MM.1S (cell line): ENCODE measurements at regions not wholly inside any gene's neighbourhood (a gene's known extent, or its start where the extent isn't known, plus 50 kb on each side); places are given as distances from the start of the nearest gene placed in this dataset.

ENCODE experiments used
- DNase-seq: peaks from one replicate; pipeline ENCODE4 v3.0.0-alpha.2; 2015
- H2AFZ ChIP-seq: fragments of 300-600 bp; sonication (generic); 2 replicates; pipeline ENCODE4 v1.6.0; 2016; ENCODE audit warnings: antibody characterized with exemption, low read length
- H3F3A ChIP-seq: fragments of 300-600 bp; sonication (generic); 2 replicates; pipeline ENCODE4 v1.6.1; 2016; ENCODE audit warnings: mild to moderate bottlenecking, antibody characterized with exemption, low read length, moderate library complexity, mixed read lengths; ENCODE audit not compliant: insufficient read depth
- H3K27ac ChIP-seq: fragments of 300-600 bp; sonication (generic); 2 replicates; pipeline ENCODE4 v1.5.1; 2016; ENCODE audit warnings: mild to moderate bottlenecking, low read length
- H3K27me3 ChIP-seq: fragments of 300-600 bp; sonication (generic); replicated peaks from 2 replicates; pipeline ENCODE4 v1.6.0; 2016; ENCODE audit warnings: low read length; ENCODE audit not compliant: insufficient read depth
- H3K36me3 ChIP-seq: fragments of 300-600 bp; sonication (generic); replicated peaks from 2 replicates; pipeline ENCODE4 v1.6.1; 2016; ENCODE audit warnings: mild to moderate bottlenecking, low read length, mixed read lengths; ENCODE audit not compliant: insufficient read depth
- H3K4me1 ChIP-seq: fragments of 300-600 bp; sonication (generic); 2 replicates; pipeline ENCODE4 v1.6.1; 2016; ENCODE audit warnings: low read length, mixed read lengths
- H3K4me2 ChIP-seq: fragments of 300-600 bp; sonication (generic); 2 replicates; pipeline ENCODE4 v1.6.0; 2016; ENCODE audit warnings: low read depth, low read length
- H3K4me3 ChIP-seq: fragments of 300-600 bp; sonication (generic); 2 replicates; pipeline ENCODE4 v1.5.1; 2016; ENCODE audit warnings: low read length, mixed read lengths
- H3K79me2 ChIP-seq: fragments of 300-600 bp; sonication (generic); 2 replicates; pipeline ENCODE4 v1.6.1; 2016; ENCODE audit warnings: mixed run types, low read length, mixed read lengths
- H3K9ac ChIP-seq: fragments of 300-600 bp; sonication (generic); 2 replicates; pipeline ENCODE4 v1.6.1; 2016; ENCODE audit warnings: low read length, mixed read lengths
- H3K9me2 ChIP-seq: fragments of 300-600 bp; sonication (generic); replicated peaks from 2 replicates; pipeline ENCODE4 v1.6.1; 2016; ENCODE audit warnings: mild to moderate bottlenecking, low read length, mixed read lengths; ENCODE audit not compliant: insufficient read depth
- H3K9me3 ChIP-seq: fragments of 300-600 bp; sonication (generic); replicated peaks from 2 replicates; pipeline ENCODE4 v1.6.1; 2016; ENCODE audit warnings: mild to moderate bottlenecking, low read length, mixed read lengths; ENCODE audit not compliant: insufficient read depth
- H4K20me1 ChIP-seq: fragments of 300-600 bp; sonication (generic); 2 replicates; pipeline ENCODE4 v1.6.1; 2016; ENCODE audit warnings: mild to moderate bottlenecking, low read length, moderate library complexity, mixed read lengths; ENCODE audit not compliant: insufficient read depth
- CTCF ChIP-seq: fragments of 300-600 bp; sonication (generic); IDR thresholded peaks from 2 replicates; pipeline ENCODE4 v1.5.1; 2016; ENCODE audit warnings: antibody characterized with exemption, low read length, mixed read lengths
- EZH2 ChIP-seq: fragments of 300-600 bp; sonication (generic); optimal IDR thresholded peaks from 2 replicates; pipeline ENCODE3; 2017; ENCODE audit warnings: low read depth, mild to moderate bottlenecking, antibody characterized with exemption, low read length, mixed read lengths
- EZH2phosphoT487 ChIP-seq: fragments of 300-600 bp; sonication (generic); IDR thresholded peaks from 2 replicates; pipeline ENCODE4 v1.6.1; 2018; ENCODE audit warnings: antibody characterized with exemption, low read length

GRCh38 chr6:99002831-99003230 is 55.1 kb upstream of the FBXL4 start:
- Histone ChIP-seq H3K4me3 (no peak overlapping the region), H3K79me2 (no peaks in the 10 kb centered on the region), H3K9me2 (no peaks in the 10 kb centered on the region), H3K36me3 (no peaks in the 10 kb centered on the region), H3K27me3 (no peaks in the 10 kb centered on the region), H3K4me1 (no peaks in the 10 kb centered on the region), H3K9ac (no peak overlapping the region), H3K9me3 (no peaks in the 10 kb centered on the region), H2AFZ (no peak overlapping the region), H3K4me2 (no peak overlapping the region), H3F3A (no peaks in the 10 kb centered on the region), H3K27ac (no peak overlapping the region), H4K20me1 (no peaks in the 10 kb centered on the region)
- DNase-seq, result no peak
- TF ChIP-seq EZH2, result no peak
- TF ChIP-seq EZH2phosphoT487, result no peak
- no peak for TF ChIP-seq CTCF

GRCh38 chr6:98998103-98998502 is 50.4 kb upstream of the FBXL4 start:
- H3K9ac ChIP-seq, result no peak overlapping the region
- no peaks in the 10 kb centered on the region for H3K9me3 ChIP-seq
- TF ChIP-seq CTCF (no peak), EZH2 (no peak), EZH2phosphoT487 (no peak)
- H3K4me2 ChIP-seq, result no peak overlapping the region
- no peak for DNase-seq
- no peak overlapping the region for H2AFZ ChIP-seq
- no peaks in the 10 kb centered on the region for H3K27me3 ChIP-seq
- no peaks in the 10 kb centered on the region for H4K20me1 ChIP-seq
- H3K4me1 ChIP-seq, result no peaks in the 10 kb centered on the region
- no peaks in the 10 kb centered on the region for H3K9me2 ChIP-seq
- no peaks in the 10 kb centered on the region for H3K36me3 ChIP-seq
- no peaks in the 10 kb centered on the region for H3F3A ChIP-seq
- H3K4me3 ChIP-seq, result no peak overlapping the region
- H3K27ac ChIP-seq, result no peak overlapping the region
- H3K79me2 ChIP-seq, result no peaks in the 10 kb centered on the region
